ENCODE measurements at regions not wholly inside any gene's neighbourhood (a gene's known extent, or its start where the extent isn't known, plus 50 kb on each side); places are given as distances from the start of the nearest gene placed in this dataset.

GRCh38 chr17:79164408-79164807 is 89.8 kb downstream of the ENGASE start:
- DNase-seq: no peak
- H3K9me3 ChIP-seq (ENCODE audit: control insufficient read depth in 2 of 3, insufficient read depth in 1 of 3, low read length in 3 of 3): no peaks in the 10 kb centered on the region
- TF ChIP-seq CTCF (IDR thresholded peaks at IDR 0.05; ENCODE audit: borderline replicate concordance, extremely low read depth, insufficient read depth): no peak
- no peak overlapping the region for H3K4me3 ChIP-seq (ENCODE audit: low read length in 3 of 3)
- H3K4me1 ChIP-seq (ENCODE audit: control insufficient read depth in 2 of 3, insufficient read depth in 2 of 3, low read depth in 1 of 3, low read length in 3 of 3): no peaks in the 10 kb centered on the region
- intact Hi-C loops (cut with DNase I): no loop called here
- no peaks in the 10 kb centered on the region for H3K36me3 ChIP-seq (ENCODE audit: control insufficient read depth in 2 of 3, insufficient read depth in 3 of 3, low read length in 3 of 3)
- H3K9ac ChIP-seq (ENCODE audit: low read length in 3 of 3): no peak overlapping the region
- H3K27me3 ChIP-seq (ENCODE audit: control insufficient read depth, insufficient read depth, low read length): no peaks in the 10 kb centered on the region
- FAIRE-seq: no peak
- no peak overlapping the region for H3K27ac ChIP-seq (ENCODE audit: low read depth in 2 of 2, low read length in 2 of 2)

DNA sequence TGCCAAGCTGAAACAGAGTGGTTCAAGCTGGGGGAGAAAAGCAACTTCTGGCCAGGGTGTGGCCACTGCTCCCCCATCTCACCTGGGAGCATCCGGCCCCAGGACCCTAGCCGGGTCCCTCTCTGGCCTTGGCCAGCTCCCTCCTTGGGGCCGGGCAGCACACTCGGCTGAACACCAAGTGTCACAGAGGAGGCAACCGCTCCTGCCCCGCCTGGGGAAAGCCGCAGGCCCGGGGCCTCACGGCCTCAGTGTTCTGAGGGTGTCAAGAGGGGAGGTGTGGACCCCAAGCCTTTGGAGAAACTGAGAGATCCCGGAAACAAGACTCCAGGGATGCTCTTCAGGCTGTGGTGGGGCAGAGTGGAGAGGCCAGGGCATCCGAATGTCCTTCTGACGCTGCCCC is 88.4 kb downstream of the ENGASE start:
- H3K9ac ChIP-seq (ENCODE audit: low read length in 3 of 3): no peak overlapping the region
- H3K27ac ChIP-seq (ENCODE audit: low read depth in 2 of 2, low read length in 2 of 2): no peak overlapping the region
- no peak for TF ChIP-seq CTCF (IDR thresholded peaks at IDR 0.05; ENCODE audit: borderline replicate concordance, extremely low read depth, insufficient read depth)
- intact Hi-C loops (cut with DNase I): no loop called here
- DNase-seq (no peak), FAIRE-seq (no peak)
- no peaks in the 10 kb centered on the region for H3K9me3 ChIP-seq (ENCODE audit: control insufficient read depth in 2 of 3, insufficient read depth in 1 of 3, low read length in 3 of 3)
- H3K4me3 ChIP-seq (ENCODE audit: low read length in 3 of 3): no peak overlapping the region
- H3K4me1 ChIP-seq (ENCODE audit: control insufficient read depth in 2 of 3, insufficient read depth in 2 of 3, low read depth in 1 of 3, low read length in 3 of 3): no peaks in the 10 kb centered on the region
- H3K27me3 ChIP-seq (ENCODE audit: control insufficient read depth, insufficient read depth, low read length): no peaks in the 10 kb centered on the region
- no peaks in the 10 kb centered on the region for H3K36me3 ChIP-seq (ENCODE audit: control insufficient read depth in 2 of 3, insufficient read depth in 3 of 3, low read length in 3 of 3)

DNA sequence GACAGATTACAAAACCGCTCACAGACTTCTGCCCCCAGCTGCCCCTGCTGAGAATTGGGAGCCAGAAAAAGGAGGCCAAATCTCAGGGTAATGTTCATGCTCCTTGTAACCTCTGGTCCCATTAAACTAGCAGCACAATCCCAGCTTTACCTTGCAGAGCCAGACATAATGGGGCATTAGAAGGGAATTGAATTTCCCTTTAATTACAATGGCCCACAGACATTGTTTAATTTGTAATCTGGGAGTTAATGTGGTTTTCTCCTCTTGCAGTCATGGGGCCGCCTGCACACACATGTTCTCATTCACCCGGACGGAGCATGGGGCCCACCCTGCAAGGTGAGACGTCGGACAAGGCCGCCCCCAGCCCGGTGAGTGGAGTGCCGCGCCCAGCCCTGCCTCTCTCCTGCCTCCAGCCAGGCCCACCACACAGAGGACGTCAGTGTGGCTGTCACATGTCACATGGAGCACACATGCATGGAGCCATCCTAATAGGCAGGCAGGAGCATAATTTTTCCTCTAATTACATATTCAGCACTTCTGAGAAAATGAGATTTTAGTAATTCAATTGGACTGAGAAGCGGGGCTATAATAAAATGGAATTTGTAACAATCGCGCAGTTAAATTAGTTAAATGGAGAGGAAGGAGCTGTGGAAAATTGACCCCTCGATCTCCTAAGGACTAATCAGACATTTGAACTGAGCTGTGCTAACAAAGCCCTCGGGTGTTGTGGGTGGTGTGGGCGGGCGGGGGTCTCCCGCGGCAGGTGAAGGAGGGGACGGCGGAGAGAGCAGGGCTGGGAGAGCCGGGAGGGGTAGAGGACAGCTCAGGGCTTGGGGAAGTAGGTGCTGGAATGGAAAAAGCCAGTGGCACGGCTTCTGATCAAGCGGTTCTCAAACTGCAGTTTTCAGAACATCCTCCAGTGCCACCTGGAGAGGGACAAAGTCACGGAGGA is 87.7 kb downstream of the ENGASE start:
- FAIRE-seq (no peak), DNase-seq (peak in 4 of 5 donors; percentile 70 to 79 (median 78))
- intact Hi-C loops (cut with DNase I): no loop called here
- TF ChIP-seq CTCF (IDR thresholded peaks at IDR 0.05; ENCODE audit: borderline replicate concordance, extremely low read depth, insufficient read depth): no peak
- Histone ChIP-seq H3K27ac (ENCODE audit: low read depth in 2 of 2, low read length in 2 of 2) (no peak overlapping the region), H3K27me3 (ENCODE audit: control insufficient read depth, insufficient read depth, low read length) (no peaks in the 10 kb centered on the region), H3K4me3 (ENCODE audit: low read length in 3 of 3) (no peak overlapping the region), H3K9me3 (ENCODE audit: control insufficient read depth in 2 of 3, insufficient read depth in 1 of 3, low read length in 3 of 3) (no peaks in the 10 kb centered on the region), H3K4me1 (ENCODE audit: control insufficient read depth in 2 of 3, insufficient read depth in 2 of 3, low read depth in 1 of 3, low read length in 3 of 3) (no peaks in the 10 kb centered on the region), H3K36me3 (ENCODE audit: control insufficient read depth in 2 of 3, insufficient read depth in 3 of 3, low read length in 3 of 3) (no peaks in the 10 kb centered on the region), H3K9ac (ENCODE audit: low read length in 3 of 3) (no peak overlapping the region)

Measured in kidney (tissue), 13 donors.